NCI-H345 treated with DMSO at 0.1 percent for 48 hours (cell line): ENCODE measurements at regions not wholly inside any gene's neighbourhood (a gene's known extent, or its start where the extent isn't known, plus 50 kb on each side); places are given as distances from the start of the nearest gene placed in this dataset.
"Not testable (repeated sequence)": the region's sequence is repeated elsewhere in the genome, so short reads cannot be mapped to it uniquely, and the experiment has no call there.

ENCODE experiments used
- DNase-seq: peaks from one replicate; lab custom pipeline; 2025; ENCODE audit not compliant: unreplicated experiment; lab: John Stamatoyannopoulos, UW

GRCh38 chr6:100322886-100323285, 141.8 kb downstream of the SIM1 start:
- no peak for DNase-seq

DNA sequence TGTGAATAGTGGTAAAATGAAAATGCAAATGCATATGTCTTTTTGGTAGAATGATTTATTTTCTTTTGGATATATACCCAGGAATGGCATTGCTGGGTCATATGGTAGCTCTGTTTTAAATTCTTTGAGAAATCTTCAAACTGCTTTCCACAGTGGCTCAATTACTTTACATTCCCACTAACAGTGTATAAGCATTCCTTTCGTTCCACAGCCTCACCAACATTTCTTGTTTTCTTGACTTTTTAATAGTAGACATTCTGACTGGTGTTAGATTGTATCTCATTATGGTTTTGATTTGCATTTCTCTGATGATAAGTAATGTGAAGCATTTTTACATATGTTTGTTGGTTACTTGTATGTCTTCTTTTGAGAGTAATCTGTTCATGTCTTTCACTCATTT, 144.0 kb downstream of the SIM1 start:
- DNase-seq = no peak

DNA sequence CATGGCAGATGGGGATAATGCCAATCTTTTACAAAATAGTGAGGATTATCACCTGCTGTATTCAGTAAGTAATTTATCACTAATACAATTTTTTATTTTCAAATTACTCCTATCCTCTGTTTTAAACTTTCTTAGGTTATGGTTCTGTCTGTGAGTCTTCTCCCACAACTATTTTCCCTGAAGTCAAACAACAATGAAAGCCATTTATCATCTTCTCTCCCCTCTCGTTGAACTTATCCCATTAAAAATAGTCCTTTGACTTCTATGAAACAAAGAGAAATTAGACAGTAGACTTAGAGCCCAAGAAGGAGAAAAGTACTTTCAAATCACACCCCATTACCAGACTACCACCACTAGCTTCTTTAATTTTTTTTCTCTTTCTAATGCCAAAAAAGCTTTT, 147.7 kb downstream of the SIM1 start:
- DNase-seq = no peak

DNA sequence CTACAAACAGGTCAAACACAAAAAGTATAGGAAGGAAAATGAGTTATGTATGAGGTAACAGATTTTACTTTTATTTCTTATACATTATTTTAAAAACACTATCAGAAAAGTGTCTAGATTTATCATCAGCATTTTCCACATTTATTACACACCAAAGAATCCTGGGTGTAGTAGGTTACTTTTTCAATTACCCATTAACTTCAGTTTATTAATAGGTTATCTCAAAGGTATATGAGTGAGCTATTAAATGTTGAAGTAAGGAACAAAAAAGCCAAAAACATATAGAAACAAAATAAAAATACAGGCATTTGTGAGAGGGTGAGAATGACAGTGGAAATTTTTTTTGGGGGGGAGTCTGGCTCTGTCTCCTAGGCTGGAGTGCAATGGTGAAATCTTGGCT, 150.5 kb downstream of the SIM1 start:
- DNase-seq = no peak

GRCh38 chr6:100311707-100312251, 152.9 kb downstream of the SIM1 start:
- DNase-seq = no peak

DNA sequence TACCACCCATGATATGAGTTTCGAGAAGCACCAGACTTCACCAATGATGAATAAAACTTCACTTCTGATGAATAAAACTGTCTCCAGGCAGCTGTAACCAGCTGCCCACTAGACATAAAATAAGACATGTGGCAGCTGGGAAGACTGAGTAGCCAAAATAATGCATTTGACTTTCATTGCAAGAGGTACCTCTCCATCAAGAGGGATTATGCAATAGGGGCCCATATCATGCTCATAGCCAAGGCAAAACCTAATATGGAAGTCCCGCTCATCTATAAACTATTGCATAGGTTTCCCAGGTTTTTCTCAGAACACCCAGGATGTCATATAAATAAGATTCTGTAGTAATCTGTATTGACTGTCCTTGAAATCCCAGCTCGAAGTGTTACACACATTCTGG, 155.5 kb downstream of the SIM1 start:
- DNase-seq = no peak

- no peak for DNase-seq
These were observed 157.2 kb downstream of the SIM1 start for GRCh38 chr6:100307561-100307960.

DNA sequence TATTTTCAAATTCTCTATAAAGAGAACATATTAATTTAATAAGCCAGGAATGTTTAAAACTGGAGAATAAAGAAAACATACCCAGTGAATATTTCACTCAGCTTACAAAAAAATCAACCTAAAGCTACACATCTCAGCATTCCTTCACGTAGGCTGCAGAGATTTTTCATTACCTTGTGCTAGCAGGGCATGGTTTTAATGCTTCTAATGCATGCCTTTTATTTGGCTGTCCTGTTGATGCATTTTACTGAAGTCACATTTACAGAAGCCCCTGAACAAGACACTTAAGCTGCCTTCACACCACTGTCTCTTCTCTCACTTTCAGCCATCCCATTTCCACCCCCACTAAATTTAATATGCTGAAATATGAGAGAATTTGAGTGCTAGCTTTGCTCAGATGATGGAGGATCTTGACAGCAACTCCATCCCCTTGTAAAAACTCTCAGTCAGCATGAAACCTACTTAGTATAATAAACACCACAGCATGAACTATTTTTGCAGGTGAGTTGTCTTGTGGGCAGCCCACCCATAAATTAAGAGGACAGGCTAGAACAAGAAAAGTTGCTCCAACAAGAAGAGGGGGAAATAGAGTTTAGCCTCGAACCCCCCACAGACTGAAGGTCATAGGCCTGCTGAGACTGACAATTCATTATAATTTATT, 159.4 kb downstream of the SIM1 start:
- DNase-seq = no peak

DNA sequence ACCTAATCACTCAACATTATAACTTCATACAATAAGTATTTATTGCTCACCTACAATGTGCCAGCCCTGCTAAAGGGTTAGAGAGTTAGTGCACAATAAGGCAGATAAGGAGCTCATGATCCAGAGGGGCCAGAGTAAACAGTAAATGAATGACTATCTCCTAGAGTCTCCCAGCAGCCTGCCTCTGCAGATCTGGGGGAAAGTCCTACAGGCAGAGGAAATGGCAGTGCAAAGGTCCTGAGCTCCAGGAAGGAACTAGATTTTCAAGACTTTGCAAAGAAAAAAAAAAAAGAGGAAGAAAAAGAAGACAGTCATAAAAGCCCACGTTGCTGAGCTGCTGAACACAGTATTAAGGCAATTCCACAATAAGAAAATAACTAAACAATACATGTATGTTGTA, 160.1 kb downstream of the SIM1 start:
- no peak for DNase-seq

DNA sequence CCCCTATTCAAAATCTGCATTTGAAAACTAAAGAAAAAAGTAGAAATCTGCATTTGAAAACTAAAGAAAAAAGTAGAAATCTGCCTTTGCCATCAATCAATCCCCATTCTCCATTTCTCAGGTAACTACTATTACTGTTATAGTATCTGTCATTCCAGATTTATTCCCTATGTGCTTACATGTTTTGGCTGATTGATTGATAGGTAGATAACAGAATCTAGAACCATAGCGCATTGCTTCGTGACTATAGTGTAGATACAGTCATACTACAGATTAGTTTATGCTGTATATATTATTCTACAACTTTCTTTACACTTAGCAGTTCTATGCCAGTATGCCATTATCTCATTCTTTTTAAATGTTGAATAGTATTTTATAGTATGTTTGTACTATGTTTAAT, 163.0 kb downstream of the SIM1 start:
- no peak for DNase-seq

DNA sequence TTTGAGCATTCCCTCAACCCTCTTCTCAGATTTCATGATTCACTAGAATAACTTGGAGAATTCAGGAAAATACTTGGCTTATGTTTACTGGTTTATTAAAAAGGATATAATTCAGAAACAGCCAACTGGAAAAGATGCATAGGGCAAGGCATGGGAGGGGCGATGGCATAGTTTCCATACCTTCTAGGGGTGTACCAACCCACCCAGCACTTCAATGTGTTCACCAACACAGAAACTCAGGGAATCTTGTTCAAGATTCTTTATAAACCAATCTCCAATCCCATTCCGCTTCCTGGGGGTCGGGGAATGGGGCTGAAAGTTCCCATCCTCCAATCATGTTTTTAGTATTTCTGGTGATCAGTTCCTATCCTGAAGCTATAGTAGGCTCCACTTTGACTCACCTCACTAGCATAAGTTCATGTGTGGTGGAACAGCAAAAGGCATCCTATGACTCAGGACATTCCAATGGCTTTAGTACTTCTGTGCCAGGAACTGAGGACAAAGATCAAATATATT, 164.4 kb downstream of the SIM1 start:
- no peak for DNase-seq

DNA sequence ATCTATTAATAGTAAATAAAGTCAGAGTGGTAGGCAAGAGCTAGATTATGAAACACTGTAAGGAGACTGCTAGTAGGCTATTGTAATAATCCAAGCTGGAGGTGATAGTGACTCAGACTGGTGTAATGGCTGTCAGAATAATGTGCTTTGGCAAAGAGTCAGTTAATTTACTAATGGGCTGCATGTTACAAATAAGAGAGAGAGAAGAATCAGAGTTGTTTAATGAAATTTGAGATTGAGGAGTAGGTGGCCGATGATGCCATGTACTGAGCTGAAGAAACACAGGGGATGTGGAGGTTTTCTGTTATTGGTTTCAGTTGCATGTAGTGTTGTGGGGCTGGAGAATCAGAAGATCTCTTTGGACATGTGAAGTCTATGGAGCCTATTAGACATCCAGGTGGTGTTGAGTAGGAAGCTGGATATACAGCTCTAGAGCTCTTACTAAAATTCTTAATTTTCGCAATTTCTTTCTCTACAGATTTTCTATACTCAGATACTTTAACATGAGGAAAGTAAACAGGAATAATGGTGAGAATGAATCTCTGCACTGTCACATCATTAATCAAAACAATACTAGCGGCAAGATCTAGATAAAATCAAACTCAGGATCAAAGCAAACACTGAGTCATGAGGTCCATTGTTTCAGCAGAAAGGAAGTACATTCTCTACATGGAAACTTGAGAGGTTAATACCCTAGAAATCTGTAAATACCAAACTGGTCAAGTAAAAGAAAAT, 167.7 kb downstream of the SIM1 start:
- no peak for DNase-seq

- DNase-seq = not testable (repeated sequence)
These were observed 169.5 kb downstream of the SIM1 start for GRCh38 chr6:100295172-100295571.

DNA sequence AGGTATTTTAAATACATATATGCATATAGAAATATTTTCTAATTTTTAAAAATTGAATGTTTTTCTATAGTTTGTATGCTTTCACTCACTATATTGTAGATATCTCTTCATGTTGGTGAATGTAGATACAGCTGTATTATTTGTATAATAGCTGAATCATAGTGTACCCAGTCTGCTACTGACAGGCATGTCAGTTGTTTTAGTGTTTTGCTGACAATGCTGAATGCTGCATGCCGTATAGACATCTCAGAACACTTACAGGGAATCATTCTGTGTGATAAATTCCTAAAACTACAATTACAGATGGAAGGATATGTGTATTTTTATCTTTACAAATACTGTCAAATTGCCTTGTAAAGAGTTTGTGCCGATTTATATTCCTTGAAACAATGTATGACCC, 175.4 kb downstream of the SIM1 start:
- DNase-seq = no peak

GRCh38 chr6:100288311-100288710, 176.4 kb downstream of the SIM1 start:
- DNase-seq = no peak

DNA sequence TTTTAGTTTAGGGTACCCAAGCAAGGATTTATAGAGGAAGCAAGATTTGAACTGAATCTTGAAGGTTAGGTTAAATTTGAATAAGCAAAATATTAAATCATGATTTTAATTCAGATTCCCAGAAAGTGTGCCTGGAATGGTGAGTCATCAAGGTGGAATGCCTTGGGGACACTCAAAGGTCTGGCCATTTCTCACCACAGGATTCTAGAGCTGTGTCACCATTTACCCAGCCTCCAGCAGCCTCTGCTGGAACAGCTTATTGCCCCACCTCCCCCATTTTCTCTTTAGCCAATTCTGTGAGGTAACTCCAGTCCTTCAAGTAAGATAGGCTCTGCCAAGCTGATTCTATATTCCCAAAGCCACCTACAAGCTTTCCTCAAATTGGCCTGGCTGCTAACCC, 181.4 kb downstream of the SIM1 start:
- DNase-seq = no peak

GRCh38 chr6:100281471-100281901, 183.2 kb downstream of the SIM1 start:
- DNase-seq = no peak

- no peak for DNase-seq
These were observed 188.2 kb downstream of the SIM1 start for GRCh38 chr6:100276311-100277057.

DNA sequence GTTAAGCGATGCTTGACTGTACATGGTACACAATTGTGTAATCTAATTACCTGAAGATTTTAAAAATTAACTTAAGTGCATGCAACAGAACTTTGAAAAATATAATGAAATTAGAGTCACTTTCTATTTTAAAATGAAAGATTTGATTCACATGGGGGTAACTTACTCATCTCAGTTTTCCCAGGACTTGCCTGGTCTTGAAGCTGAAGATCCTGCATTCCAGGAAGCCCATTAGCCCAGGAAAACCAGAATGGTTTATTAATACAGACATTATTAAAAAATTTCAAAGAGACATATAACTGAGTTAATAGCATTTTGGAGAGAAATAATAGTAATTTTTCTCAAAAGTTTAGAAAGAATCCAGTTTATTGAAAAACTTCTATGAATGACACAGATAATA, 190.6 kb downstream of the SIM1 start:
- DNase-seq = no peak

- no peak for DNase-seq
These were observed 193.1 kb downstream of the SIM1 start for GRCh38 chr6:100271625-100272024.

DNA sequence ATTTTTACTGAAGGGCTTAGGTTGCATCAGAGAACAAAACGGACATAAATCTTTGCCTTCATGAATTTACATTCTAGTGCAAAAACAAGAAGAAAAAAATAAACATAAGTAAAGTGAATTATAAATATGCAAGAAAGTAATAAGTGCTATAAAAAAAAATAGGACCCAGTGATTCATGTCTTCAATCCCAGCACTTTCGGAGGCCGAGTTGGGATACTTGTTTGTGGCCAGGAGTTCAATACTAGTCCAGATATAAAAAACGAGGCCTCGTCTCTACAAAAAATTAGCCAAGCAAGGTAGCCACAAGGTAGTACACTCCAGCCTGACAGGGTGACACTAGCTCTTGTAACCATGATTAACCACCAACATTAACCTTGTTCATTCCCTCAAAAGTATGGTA, 193.5 kb downstream of the SIM1 start:
- no peak for DNase-seq

GRCh38 chr6:100269189-100269588, 195.5 kb downstream of the SIM1 start:
- no peak for DNase-seq
